PC-3 (cell line): ENCODE measurements at regions not wholly inside any gene's neighbourhood (a gene's known extent, or its start where the extent isn't known, plus 50 kb on each side); places are given as distances from the start of the nearest gene placed in this dataset.

Source experiments
- ATAC-seq: fragments of 200-7000 bp; cut with Tn5 transposase; 2 replicates; pipeline ENCODE4 v1.9.1; 2020; ENCODE audit warnings: mild to moderate bottlenecking, moderate library complexity
- BruUV-seq: library from RNA; stranded (reverse); fragments of 400-500 nt; replicated peaks from 2 replicates; lab custom pipeline; 2021; lab: Mats Ljungman, UMichigan
- CTCF ChIA-PET: fragments of 300-600 bp; sonication (Branson Sonifier 250); formaldehyde crosslinking; loops from one replicate; lab custom pipeline; 2022; ENCODE audit warnings: antibody characterized with exemption; lab: Charles Lee
- POLR2A ChIA-PET: fragments of 300-600 bp; sonication (Branson Sonifier 250); formaldehyde crosslinking; loops from one replicate; lab custom pipeline; 2022; ENCODE audit warnings: antibody characterized with exemption; ENCODE audit not compliant: unreplicated experiment; lab: Charles Lee
- DNase-seq: peaks from one replicate; pipeline ENCODE4 v3.0.0-alpha.2; 2015
- H2AFZ ChIP-seq: fragments of 300-600 bp; sonication (generic); 2 replicates; pipeline ENCODE4 v1.6.0; 2016; ENCODE audit warnings: antibody characterized with exemption, low read length
- H3F3A ChIP-seq: fragments of 300-600 bp; sonication (generic); one replicate; pipeline ENCODE4 v1.6.0; 2017; ENCODE audit warnings: antibody characterized with exemption, low read length, control low read depth, mild to moderate bottlenecking; ENCODE audit not compliant: unreplicated experiment
- H3K27ac ChIP-seq: fragments of 300-600 bp; sonication (generic); 2 replicates; pipeline ENCODE4 v1.5.1; 2016; ENCODE audit warnings: mild to moderate bottlenecking, low read length
- H3K27me3 ChIP-seq: fragments of 300-600 bp; sonication (generic); 2 replicates; pipeline ENCODE4 v1.6.1; 2016; ENCODE audit warnings: low read length, mixed read lengths
- H3K36me3 ChIP-seq: fragments of 300-600 bp; sonication (generic); 2 replicates; pipeline ENCODE4 v1.6.1; 2016; ENCODE audit warnings: low read depth, mixed run types, low read length, mixed read lengths
- H3K4me1 ChIP-seq: fragments of 300-600 bp; sonication (generic); 2 replicates; pipeline ENCODE4 v1.5.1; 2016; ENCODE audit warnings: low read length; ENCODE audit not compliant: insufficient read depth
- H3K4me2 ChIP-seq: fragments of 300-600 bp; sonication (generic); 2 replicates; pipeline ENCODE4 v1.6.0; 2016; ENCODE audit warnings: low read length
- H3K4me3 ChIP-seq: fragments of 300-600 bp; sonication (generic); 2 replicates; pipeline ENCODE4 v1.5.1; 2016; ENCODE audit warnings: mild to moderate bottlenecking, low read length, mixed read lengths
- H3K79me2 ChIP-seq: fragments of 300-600 bp; sonication (generic); 2 replicates; pipeline ENCODE4 v1.6.1; 2017; ENCODE audit warnings: low read length, mixed read lengths
- H3K9ac ChIP-seq: fragments of 300-600 bp; sonication (generic); 2 replicates; pipeline ENCODE4 v1.6.0; 2016; ENCODE audit warnings: mild to moderate bottlenecking, low read length
- H3K9me2 ChIP-seq: fragments of 300-600 bp; sonication (generic); replicated peaks from 2 replicates; pipeline ENCODE4 v1.6.1; 2016; ENCODE audit warnings: mixed run types, low read length, mixed read lengths
- H3K9me3 ChIP-seq: fragments of 300-600 bp; sonication (generic); 2 replicates; pipeline ENCODE4 v1.6.1; 2016; ENCODE audit warnings: low read length, mixed read lengths
- H4K20me1 ChIP-seq: fragments of 300-600 bp; sonication (generic); 2 replicates; pipeline ENCODE4 v1.6.1; 2016; ENCODE audit warnings: low read length, mixed read lengths
- CTCF ChIP-seq: fragments of 300-600 bp; sonication (generic); conservative IDR thresholded peaks from 2 replicates; pipeline ENCODE4 v1.5.1; 2017; ENCODE audit warnings: antibody characterized with exemption, low read depth, mild to moderate bottlenecking, low read length
- EZH2 ChIP-seq: fragments of 300-600 bp; sonication (generic); IDR thresholded peaks from one replicate; pipeline ENCODE4 v1.6.1; 2017; ENCODE audit warnings: antibody characterized with exemption, mild to moderate bottlenecking, low read length; ENCODE audit not compliant: unreplicated experiment
- EZH2phosphoT487 ChIP-seq: fragments of 300-600 bp; sonication (generic); IDR thresholded peaks from 2 replicates; pipeline ENCODE4 v1.6.1; 2018; ENCODE audit warnings: mild to moderate bottlenecking, antibody characterized with exemption, low read length, borderline replicate concordance
- intact Hi-C: fragments of 100-400 bp; cut with micrococcal nuclease; formaldehyde crosslinking; loops from 2 replicates; pipeline ENCODE4 v1.9.0; 2023

GRCh38 chr6:113486199-113486598 is 370.9 kb upstream of the MARCKS start:
- H3K4me1 ChIP-seq: 0 out of 2 replicates have a peak, but pooled peaks cover 5% of the 10 kb centered on the region
- ChIA-PET POLR2A (no interaction called here), CTCF (no interaction called here)
- H3K9ac ChIP-seq: no peak overlapping the region
- H3K27ac ChIP-seq: no peak overlapping the region
- no peaks in the 10 kb centered on the region for H3K9me2 ChIP-seq
- H3K36me3 ChIP-seq: no peaks in the 10 kb centered on the region
- ATAC-seq: no peak
- DNase-seq: no peak
- intact Hi-C loops: loop anchor here (10.0 kb wide), 1 partner anchor 701 kb away; no protein-coding TSS in a partner anchor
- no peak overlapping the region for H2AFZ ChIP-seq
- no peak overlapping the region for H3K4me3 ChIP-seq
- no peak for TF ChIP-seq EZH2phosphoT487
- no peak for TF ChIP-seq EZH2
- no peak for TF ChIP-seq CTCF
- H3K27me3 ChIP-seq: no peaks in the 10 kb centered on the region
- H3K79me2 ChIP-seq: no peaks in the 10 kb centered on the region
- no TSS peak for BruUV-seq
- no peaks in the 10 kb centered on the region for H3K9me3 ChIP-seq
- no peak overlapping the region for H3K4me2 ChIP-seq
- H4K20me1 ChIP-seq: no peaks in the 10 kb centered on the region
- H3F3A ChIP-seq: no peaks in the 10 kb centered on the region

GRCh38 chr6:113487489-113488058 is 369.6 kb upstream of the MARCKS start:
- ATAC-seq: no peak
- POLR2A ChIA-PET: no interaction called here
- H3K9ac ChIP-seq: no peak overlapping the region
- H3K9me3 ChIP-seq: no peaks in the 10 kb centered on the region
- no peak overlapping the region for H3K27ac ChIP-seq
- intact Hi-C loops: loop anchor here (10.0 kb wide), 1 partner anchor 703 kb away; no protein-coding TSS in a partner anchor
- TF ChIP-seq EZH2phosphoT487 (no peak), EZH2 (no peak), CTCF (no peak)
- no peaks in the 10 kb centered on the region for H4K20me1 ChIP-seq
- CTCF ChIA-PET: no interaction called here
- no peaks in the 10 kb centered on the region for H3K27me3 ChIP-seq
- H3K9me2 ChIP-seq: no peaks in the 10 kb centered on the region
- H3K4me2 ChIP-seq: no peak overlapping the region
- DNase-seq: no peak
- no peaks in the 10 kb centered on the region for H3K36me3 ChIP-seq
- no peaks in the 10 kb centered on the region for H3F3A ChIP-seq
- no peak overlapping the region for H2AFZ ChIP-seq
- no TSS peak for BruUV-seq
- no peak overlapping the region for H3K4me3 ChIP-seq
- 0 out of 2 replicates have a peak, but pooled peaks cover 5% of the 10 kb centered on the region for H3K4me1 ChIP-seq
- no peaks in the 10 kb centered on the region for H3K79me2 ChIP-seq

GRCh38 chr6:113488061-113488460 is 369.1 kb upstream of the MARCKS start:
- Histone ChIP-seq H3K4me2 (no peak overlapping the region), H3K4me3 (no peak overlapping the region), H4K20me1 (no peaks in the 10 kb centered on the region), H3K79me2 (no peaks in the 10 kb centered on the region), H3K9ac (no peak overlapping the region), H3K27ac (no peak overlapping the region), H3K9me3 (no peaks in the 10 kb centered on the region), H3K9me2 (no peaks in the 10 kb centered on the region), H3F3A (no peaks in the 10 kb centered on the region), H3K36me3 (no peaks in the 10 kb centered on the region), H3K27me3 (no peaks in the 10 kb centered on the region), H3K4me1 (0 out of 2 replicates have a peak, but pooled peaks cover 5% of the 10 kb centered on the region), H2AFZ (no peak overlapping the region)
- intact Hi-C loops: loop anchor here (10.0 kb wide), 1 partner anchor 703 kb away; no protein-coding TSS in a partner anchor
- DNase-seq (no peak), ATAC-seq (0 out of 2 replicates have a peak, but pooled peaks have one; percentile 35)
- no TSS peak for BruUV-seq
- POLR2A ChIA-PET: no interaction called here
- CTCF ChIA-PET: no interaction called here
- TF ChIP-seq EZH2phosphoT487: no peak
